ENCODE measurements at regions not wholly inside any gene's neighbourhood (a gene's known extent, or its start where the extent isn't known, plus 50 kb on each side); places are given as distances from the start of the nearest gene placed in this dataset.

DNA sequence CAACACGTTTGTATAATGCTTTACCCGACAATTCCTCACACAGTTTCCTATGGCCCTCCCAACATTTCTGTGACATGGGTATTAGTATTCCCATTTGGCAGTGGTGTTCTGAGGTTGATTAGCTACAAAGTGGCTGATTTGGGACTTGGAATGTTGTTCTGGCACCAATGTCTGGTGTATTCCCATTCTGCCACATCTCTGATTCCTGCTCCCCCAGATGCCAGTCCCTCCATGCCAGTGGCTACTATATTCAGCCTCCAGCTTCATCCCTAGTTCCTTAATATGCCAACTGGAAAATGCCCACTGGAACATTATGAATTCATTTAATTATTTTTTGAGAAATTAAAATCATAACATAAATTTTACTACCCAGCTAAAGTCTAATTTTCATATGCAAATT lies 60.6 kb upstream of the NBEA start:
- no peak for TF ChIP-seq POLR2A (IDR thresholded peaks at IDR 0.05)
- TF ChIP-seq, protein P1, sequence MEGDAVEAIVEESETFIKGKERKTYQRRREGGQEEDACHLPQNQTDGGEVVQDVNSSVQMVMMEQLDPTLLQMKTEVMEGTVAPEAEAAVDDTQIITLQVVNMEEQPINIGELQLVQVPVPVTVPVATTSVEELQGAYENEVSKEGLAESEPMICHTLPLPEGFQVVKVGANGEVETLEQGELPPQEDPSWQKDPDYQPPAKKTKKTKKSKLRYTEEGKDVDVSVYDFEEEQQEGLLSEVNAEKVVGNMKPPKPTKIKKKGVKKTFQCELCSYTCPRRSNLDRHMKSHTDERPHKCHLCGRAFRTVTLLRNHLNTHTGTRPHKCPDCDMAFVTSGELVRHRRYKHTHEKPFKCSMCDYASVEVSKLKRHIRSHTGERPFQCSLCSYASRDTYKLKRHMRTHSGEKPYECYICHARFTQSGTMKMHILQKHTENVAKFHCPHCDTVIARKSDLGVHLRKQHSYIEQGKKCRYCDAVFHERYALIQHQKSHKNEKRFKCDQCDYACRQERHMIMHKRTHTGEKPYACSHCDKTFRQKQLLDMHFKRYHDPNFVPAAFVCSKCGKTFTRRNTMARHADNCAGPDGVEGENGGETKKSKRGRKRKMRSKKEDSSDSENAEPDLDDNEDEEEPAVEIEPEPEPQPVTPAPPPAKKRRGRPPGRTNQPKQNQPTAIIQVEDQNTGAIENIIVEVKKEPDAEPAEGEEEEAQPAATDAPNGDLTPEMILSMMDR (IDR thresholded peaks at IDR 0.05): no peak
